ENCODE measurements at regions not wholly inside any gene's neighbourhood (a gene's known extent, or its start where the extent isn't known, plus 50 kb on each side); places are given as distances from the start of the nearest gene placed in this dataset.
A peak's percentile ranks its signal among the peaks of the same experiment; 100 is the strongest.

DNA sequence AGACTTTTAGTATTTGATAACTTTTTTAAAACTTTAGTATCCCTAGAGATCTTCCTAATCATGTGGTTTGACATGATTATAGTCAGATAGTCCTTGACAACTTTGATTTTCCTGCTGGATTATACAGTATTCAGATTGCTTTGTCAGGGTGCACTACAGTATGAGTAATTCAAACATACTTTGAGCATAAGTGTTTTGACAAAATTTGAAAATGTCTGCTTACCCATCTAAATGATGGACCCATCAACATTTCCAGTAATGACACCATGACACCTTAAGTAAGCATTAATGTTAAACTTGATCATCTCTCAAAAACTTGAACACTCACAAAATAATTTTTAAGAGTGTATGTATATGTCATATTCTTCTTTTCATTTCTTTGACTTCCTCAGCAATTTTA is 514.5 kb upstream of the SMIM31 start:
- TF ChIP-seq EP300 (conservative IDR thresholded peaks at IDR 0.05; ENCODE audit: poor library complexity, severe bottlenecking) (peak; percentile 90), POLR2AphosphoS5 (IDR thresholded peaks at IDR 0.05) (peak; percentile 70), EZH2 (IDR thresholded peaks at IDR 0.05; ENCODE audit: borderline replicate concordance, insufficient read depth, low read length, poor library complexity, severe bottlenecking) (no peak), MXI1 (conservative IDR thresholded peaks at IDR 0.05; ENCODE audit: poor library complexity, severe bottlenecking) (no peak)
- TF ChIP-seq, protein P1, sequence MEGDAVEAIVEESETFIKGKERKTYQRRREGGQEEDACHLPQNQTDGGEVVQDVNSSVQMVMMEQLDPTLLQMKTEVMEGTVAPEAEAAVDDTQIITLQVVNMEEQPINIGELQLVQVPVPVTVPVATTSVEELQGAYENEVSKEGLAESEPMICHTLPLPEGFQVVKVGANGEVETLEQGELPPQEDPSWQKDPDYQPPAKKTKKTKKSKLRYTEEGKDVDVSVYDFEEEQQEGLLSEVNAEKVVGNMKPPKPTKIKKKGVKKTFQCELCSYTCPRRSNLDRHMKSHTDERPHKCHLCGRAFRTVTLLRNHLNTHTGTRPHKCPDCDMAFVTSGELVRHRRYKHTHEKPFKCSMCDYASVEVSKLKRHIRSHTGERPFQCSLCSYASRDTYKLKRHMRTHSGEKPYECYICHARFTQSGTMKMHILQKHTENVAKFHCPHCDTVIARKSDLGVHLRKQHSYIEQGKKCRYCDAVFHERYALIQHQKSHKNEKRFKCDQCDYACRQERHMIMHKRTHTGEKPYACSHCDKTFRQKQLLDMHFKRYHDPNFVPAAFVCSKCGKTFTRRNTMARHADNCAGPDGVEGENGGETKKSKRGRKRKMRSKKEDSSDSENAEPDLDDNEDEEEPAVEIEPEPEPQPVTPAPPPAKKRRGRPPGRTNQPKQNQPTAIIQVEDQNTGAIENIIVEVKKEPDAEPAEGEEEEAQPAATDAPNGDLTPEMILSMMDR (IDR thresholded peaks at IDR 0.05; ENCODE audit: poor library complexity, severe bottlenecking): no peak
- TF ChIP-seq, protein P2, sequence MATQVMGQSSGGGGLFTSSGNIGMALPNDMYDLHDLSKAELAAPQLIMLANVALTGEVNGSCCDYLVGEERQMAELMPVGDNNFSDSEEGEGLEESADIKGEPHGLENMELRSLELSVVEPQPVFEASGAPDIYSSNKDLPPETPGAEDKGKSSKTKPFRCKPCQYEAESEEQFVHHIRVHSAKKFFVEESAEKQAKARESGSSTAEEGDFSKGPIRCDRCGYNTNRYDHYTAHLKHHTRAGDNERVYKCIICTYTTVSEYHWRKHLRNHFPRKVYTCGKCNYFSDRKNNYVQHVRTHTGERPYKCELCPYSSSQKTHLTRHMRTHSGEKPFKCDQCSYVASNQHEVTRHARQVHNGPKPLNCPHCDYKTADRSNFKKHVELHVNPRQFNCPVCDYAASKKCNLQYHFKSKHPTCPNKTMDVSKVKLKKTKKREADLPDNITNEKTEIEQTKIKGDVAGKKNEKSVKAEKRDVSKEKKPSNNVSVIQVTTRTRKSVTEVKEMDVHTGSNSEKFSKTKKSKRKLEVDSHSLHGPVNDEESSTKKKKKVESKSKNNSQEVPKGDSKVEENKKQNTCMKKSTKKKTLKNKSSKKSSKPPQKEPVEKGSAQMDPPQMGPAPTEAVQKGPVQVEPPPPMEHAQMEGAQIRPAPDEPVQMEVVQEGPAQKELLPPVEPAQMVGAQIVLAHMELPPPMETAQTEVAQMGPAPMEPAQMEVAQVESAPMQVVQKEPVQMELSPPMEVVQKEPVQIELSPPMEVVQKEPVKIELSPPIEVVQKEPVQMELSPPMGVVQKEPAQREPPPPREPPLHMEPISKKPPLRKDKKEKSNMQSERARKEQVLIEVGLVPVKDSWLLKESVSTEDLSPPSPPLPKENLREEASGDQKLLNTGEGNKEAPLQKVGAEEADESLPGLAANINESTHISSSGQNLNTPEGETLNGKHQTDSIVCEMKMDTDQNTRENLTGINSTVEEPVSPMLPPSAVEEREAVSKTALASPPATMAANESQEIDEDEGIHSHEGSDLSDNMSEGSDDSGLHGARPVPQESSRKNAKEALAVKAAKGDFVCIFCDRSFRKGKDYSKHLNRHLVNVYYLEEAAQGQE (IDR thresholded peaks at IDR 0.05; ENCODE audit: borderline replicate concordance): no peak
